ENCODE measurements at regions not wholly inside any gene's neighbourhood (a gene's known extent, or its start where the extent isn't known, plus 50 kb on each side); places are given as distances from the start of the nearest gene placed in this dataset.
"Not testable (repeated sequence)": the region's sequence is repeated elsewhere in the genome, so short reads cannot be mapped to it uniquely, and the experiment has no call there.

DNA sequence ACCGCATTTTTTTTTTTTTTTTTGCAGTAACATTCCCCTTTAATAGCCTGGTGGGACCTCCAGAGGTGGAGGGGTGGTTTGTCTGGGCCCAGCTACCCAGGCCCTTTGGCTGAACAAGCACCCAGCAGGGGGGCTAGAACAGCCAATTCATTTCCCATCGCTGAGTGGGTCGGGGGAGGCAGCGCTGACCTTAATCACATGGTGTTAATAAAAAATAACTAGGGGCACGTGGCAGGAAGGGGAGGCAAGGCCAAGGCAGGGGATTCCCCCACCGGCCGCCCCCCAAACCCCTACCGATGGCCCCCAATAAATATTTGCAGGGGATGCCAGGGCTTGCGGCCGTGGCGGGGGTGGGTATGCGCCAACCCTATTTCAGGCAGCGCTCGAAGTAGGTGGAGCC lies 1709.9 kb downstream of the TP53TG3F start:
- DNase-seq (ENCODE audit: low read depth in 4 of 4, low spot score in 2 of 4): not testable (repeated sequence)

DNA sequence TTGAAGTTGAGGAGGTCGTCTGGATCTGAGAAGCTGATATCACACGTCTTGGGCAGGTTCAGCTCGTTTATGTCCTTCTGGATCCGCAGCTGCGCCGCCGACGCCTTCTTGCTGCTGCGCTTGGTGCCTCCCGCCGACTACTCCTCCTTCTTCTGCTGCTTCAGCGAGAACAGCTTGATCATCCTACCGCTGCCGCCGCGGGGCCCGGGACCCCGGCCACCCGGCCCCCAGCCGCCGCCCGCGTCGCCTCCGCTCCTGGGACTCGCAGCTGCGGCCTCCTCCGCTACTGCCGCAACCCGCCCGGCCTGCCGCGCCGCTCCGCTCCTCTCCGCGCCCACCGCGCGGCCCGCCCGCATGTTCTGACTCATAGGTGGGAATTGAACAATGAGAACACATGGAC lies 1710.6 kb downstream of the TP53TG3F start:
- DNase-seq (ENCODE audit: low read depth in 4 of 4, low spot score in 2 of 4): not testable (repeated sequence)

DNA sequence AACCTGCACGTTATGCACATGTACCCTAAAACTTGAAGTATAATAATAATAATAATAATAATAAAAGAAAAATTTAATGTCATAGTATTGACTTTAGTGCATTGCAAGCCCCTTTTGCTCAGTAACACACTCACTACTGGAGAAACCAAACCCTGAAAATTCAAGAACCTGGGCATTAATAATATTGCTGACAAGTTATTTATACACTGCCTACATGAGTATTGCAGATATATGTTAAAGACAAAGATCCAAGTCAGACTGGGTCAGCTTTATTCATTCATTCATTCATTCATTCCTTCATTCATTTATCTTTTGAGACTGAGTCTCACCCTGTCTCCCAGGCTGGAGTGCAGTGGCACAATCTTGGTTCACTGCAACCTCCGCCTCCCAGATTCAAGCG lies 1711.2 kb downstream of the TP53TG3F start:
- DNase-seq (ENCODE audit: low read depth in 4 of 4, low spot score in 2 of 4): no peak

DNA sequence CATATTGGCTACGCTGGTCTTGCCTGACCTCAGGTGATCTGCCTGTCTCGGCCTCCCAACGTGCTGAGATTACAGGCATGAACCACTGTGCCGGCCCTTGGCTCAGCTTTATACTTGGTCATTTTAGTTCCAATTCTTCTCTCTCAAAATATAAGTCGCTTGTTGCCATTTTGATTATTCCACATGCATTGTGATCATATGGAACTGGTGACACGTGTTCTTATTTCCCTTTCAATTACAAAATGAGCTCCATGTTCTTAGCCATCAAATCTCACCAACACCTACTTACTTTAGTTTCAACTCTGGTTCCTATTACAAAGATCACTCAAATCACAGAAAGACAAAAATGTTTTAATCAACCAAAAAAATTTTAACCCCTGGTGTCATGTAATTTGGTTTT lies 1711.7 kb downstream of the TP53TG3F start:
- no peak for DNase-seq (ENCODE audit: low read depth in 4 of 4, low spot score in 2 of 4)

DNA sequence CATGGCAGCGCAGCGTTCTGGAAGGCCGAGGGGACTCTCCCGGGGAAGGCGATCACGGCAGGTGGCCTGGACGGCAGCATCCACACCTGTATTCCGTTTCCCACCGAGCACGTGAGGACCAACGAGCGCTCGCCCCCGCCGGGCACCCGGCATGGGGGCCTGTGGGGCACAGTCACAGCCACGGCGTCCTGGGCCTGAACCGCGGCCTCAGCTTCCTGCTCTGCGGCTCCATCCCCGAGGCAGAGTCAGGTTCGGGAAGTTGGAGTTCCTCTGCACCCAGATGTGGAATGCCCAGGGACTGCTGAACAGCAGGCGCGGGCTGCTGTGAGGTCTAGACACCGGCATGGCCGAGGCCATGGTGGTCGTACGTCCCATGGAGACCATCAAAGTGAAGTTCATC lies 1713.9 kb downstream of the TP53TG3F start:
- no peak for DNase-seq (ENCODE audit: low read depth in 4 of 4, low spot score in 2 of 4)

DNA sequence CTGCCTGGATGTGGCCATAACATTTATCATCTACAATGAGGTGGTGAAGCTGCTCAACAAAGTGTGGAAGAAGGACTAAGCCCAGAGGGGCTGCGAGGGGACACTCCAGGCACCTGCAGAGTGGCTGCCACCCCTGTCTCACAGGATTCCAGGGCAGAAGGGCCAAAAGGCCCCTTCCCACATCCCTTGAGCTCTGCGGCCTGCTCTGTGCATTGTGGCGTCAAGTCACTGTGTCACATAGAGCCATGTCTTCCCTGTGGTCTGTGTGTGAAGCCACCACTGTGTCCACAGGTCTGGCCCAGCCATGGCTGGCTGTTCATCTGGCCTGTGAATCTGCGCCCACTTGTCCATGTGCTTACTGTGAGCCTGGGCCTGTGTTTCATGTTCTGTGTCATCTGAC lies 1714.6 kb downstream of the TP53TG3F start:
- no peak for DNase-seq (ENCODE audit: low read depth in 4 of 4, low spot score in 2 of 4)

DNA sequence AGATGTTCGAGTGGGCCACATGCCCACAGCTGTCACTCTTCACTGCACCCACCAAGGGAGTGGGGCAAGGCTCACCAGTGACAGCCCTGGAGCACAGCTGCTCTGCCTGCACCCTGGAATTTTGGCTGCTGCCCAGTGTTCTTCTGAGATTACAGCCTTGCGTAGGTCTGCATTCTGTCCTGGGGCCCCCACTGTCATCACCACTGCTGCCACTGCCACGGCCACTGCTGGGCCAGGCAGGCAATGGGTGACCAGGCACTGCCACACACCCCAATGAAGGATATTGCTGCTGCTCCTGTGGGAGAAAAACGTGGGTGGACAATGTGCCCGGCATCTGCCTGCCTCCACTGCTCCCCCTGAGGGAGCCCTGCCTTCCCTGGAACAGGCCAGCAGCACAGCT lies 1717.0 kb downstream of the TP53TG3F start:
- no peak for DNase-seq (ENCODE audit: low read depth in 4 of 4, low spot score in 2 of 4)

DNA sequence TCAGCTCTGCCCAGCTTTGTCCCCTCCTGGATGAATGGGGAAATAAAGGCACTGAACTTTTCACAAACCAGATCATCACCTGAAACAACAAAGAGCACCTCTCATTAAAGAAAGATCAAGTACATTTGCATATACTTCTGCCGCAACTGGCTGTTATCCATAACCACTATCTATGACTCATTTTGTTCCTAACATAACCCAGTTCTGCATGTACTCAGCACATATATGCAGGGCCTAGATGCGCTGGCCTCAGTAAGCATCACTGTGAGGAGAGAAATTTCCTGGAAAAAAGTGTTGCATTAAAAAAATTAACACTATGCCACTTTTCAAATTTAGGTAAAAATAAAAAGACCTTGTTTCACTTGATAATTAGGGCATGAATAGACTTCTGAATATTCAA lies 1718.4 kb downstream of the TP53TG3F start:
- DNase-seq (ENCODE audit: low read depth in 4 of 4, low spot score in 2 of 4): no peak

DNA sequence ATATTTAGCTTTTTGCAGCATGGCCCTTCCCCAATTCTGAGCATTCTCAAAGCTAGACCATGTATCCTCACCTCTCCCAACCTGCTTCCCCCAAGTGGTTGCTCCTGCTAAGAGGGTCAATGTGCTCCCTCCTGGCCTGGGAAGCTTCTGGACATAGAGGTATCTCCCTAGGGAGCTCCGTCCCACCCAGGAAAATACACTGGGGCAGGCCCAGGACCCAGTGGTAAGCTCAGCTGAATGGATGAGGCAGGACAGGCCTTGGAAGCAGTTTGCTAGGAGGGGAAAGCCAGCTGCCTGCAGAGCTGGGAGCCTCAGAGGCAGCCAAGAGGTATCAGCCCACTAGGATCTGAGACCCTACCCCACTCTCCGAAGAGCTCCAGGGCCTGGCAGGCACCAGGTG lies 1721.6 kb downstream of the TP53TG3F start:
- no peak for DNase-seq (ENCODE audit: low read depth in 4 of 4, low spot score in 2 of 4)

DNA sequence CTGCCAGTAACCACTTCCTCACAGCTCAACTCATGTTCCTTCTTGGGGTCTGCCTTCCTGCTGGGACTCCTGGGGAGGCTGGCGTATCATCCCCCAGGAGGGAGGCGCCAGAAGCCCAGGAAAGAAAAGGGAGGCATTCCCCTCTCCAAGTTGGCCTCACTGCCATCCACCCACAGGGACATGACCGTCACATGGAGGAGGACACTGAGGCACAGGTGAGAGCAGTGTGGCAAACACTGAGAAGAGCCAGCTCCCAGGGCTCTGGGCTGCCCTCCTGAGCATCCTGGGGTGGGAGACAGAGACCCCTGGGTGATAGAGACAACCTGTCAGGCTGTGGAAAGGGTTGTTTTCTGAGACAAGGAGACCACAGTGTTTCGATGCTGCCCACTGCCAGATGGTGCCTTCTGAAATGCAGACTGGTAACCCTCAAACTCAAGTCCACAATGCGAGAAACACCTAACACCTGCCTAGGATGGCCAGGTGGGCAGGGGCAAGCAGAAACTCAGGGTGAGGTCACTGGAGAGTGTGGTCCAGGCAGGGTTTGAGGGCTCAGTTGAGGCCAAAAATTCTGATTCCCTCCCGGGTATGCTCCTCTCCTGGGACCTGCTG lies 1722.1 kb downstream of the TP53TG3F start:
- DNase-seq (ENCODE audit: low read depth in 4 of 4, low spot score in 2 of 4): no peak

DNA sequence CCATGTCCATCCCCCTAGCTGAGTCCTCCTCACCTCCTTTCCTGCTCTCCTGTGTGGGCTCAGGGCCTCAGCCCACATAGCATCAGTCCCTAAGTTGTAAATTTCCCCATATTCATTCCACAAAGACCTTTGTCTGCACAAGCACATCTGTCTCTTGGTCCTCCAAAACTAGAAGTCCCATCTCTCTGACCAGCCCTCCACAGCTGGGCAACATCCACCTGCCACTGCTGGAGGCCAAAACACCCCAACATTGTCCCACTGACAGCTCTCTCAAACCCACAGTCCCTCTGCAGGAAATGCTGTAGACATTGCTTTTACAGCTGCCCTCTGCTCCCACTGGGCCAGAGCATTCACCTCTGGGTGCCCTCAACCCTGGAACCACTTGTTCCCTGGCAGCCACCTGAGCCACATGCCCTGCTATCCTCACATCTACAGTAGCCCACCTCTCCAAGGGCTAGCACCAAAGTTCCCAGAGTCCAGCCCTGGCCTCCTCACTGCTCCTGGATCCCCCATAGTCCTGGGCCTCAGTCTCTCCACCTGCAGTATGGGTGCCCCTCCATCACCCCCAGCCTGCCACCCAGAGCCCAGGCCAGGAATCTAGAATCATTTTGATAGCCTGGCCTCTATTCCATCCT lies 1722.7 kb downstream of the TP53TG3F start:
- no peak for DNase-seq (ENCODE audit: low read depth in 4 of 4, low spot score in 2 of 4)

DNA sequence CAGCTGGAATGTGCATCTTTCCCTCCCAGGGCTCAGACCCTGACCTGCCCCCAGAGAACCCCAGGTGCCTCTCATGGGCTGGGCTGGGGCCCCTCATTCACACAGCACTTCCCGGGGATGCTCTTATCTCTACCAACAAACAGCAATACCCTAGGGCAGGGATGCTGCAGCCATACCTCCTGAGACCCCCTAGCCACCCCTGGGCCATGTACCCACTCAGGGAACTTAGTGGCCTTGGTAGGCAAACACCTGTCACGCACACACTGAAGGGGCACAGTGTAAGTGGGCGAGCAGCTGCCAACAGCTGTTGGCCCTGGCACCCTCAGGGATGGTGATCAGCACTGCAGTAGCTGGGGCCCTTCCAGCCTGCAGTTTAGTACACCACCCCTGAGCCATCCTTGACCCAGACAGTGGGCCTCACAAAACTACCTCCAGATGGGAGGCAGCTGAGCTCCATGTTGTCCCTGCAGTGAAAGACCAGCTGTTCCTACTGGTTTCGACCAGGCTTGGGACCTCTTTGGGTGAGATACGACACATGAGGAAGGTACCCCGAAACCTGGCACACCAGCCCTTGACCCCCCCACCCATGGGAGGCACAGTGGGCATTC lies 1723.6 kb downstream of the TP53TG3F start:
- no peak for DNase-seq (ENCODE audit: low read depth in 4 of 4, low spot score in 2 of 4)

DNA sequence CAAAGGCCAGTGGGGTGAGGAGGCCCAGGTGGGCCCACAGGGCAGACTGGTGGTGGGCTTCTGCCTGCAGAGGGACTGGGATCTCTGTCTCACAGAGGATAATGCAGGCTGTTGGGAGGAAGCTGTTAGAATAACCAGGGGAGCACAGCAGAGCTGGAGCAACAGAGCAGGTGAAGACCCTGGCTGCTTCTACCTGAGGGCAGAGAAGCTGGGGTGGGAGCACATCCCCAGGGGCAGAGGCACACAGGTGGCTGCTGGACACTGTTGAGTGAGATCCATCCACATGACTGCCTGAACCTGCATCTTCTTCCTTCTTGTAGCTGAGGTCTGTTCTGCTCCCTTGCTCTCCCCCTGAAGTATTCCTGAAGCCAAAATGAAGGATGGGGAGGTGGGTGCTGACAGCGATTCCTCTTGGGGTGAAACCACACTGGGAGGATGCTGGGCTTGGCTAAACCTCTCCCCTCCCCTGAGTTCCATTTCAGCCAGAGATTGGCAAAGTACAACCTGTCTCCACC lies 1725.0 kb downstream of the TP53TG3F start:
- DNase-seq (ENCODE audit: low read depth in 4 of 4, low spot score in 2 of 4): no peak

DNA sequence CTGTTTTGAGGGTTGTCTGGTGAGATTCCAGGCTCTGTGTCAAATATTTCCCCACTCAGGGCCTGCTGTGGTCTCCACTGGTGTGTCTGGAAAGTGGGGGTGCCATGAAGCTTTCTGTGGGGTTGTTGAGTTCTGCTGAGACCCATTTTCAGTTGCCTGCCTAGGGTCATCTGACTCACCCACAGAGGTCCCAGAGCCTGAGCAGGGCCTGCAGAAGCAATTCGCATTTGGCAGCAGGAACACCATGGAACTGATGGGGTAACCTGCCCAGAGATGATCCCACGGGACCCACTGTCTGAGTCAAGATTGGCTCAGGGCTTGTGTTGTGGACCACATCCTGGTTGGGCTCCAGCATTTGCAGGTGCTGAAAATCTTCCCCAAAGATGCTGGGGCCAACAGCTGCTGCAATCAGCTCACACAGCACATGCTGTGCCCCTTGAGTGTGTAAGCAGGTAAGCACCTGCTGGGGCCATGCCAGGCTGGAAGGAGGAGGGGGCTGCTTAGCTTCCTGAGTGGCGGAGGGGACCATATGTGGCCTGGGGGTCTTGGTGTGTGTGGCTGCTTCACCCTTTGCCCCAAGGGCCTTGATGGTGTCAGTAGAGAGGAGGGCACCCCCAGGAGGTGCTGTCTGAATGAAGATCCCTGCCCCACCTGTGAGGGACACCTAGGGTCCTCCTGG lies 1726.1 kb downstream of the TP53TG3F start:
- no peak for DNase-seq (ENCODE audit: low read depth in 4 of 4, low spot score in 2 of 4)

DNA sequence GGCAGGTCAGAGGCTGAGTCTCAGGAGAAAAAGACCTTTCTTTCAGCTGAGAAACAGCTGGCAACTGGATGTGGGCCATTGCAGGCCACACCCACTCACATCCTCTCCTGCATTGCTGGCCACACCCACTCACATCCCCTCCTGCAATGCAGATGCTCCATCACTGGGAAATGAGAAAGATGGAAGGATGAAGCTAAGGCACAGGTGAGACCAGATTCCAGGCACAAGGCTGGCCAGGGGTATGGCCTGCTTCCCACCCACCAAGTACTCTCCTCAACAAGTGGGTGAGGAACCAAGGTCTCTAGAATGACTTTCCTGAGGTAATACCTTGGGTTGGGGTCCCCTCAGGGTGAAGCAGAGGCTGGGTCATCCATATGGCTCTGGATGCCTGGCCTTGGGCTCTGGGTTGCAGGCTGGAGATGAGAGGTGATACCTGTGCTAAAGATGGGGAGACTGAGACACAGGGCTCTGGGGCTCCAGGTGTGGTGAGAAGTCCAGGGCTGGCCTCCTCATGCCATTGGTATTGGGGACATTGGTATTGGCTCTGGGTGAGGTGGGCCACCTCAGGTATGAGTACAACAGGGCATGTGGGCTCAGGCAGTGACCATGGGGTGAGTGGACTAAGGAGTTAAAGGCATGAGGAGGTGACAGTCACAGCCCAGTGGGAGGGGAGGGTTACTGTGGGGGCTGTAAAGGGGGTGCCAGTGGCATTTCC lies 1726.8 kb downstream of the TP53TG3F start:
- DNase-seq (ENCODE audit: low read depth in 4 of 4, low spot score in 2 of 4): no peak

DNA sequence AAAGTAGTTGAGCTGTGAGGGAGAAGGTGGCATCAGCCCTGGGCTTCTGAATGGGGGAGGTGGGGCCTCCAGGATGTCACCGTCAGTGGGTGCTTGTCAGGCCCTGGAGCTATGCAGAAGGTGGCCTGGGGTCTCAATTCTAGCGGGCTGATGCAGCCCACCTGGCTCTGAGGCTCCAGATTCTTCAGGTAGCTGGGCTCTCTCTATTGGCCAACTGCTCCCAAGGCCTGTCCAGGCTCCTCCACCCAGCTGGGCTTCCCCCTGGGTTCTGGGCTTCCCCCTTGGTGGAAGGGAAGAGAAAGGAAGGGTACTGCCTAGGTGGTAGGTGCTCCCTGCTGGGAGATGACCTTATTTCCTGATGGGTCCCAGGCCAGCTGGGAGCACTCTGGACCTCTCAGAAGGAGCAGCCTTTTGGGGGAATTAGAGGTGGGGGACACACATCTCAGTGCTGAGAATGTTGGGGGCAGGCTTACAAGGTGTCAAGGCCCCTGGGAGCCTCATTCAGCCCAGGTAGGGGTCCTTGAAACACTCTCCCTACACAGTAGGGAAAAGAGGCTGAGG lies 1728.3 kb downstream of the TP53TG3F start:
- DNase-seq (ENCODE audit: low read depth in 4 of 4, low spot score in 2 of 4): no peak

DNA sequence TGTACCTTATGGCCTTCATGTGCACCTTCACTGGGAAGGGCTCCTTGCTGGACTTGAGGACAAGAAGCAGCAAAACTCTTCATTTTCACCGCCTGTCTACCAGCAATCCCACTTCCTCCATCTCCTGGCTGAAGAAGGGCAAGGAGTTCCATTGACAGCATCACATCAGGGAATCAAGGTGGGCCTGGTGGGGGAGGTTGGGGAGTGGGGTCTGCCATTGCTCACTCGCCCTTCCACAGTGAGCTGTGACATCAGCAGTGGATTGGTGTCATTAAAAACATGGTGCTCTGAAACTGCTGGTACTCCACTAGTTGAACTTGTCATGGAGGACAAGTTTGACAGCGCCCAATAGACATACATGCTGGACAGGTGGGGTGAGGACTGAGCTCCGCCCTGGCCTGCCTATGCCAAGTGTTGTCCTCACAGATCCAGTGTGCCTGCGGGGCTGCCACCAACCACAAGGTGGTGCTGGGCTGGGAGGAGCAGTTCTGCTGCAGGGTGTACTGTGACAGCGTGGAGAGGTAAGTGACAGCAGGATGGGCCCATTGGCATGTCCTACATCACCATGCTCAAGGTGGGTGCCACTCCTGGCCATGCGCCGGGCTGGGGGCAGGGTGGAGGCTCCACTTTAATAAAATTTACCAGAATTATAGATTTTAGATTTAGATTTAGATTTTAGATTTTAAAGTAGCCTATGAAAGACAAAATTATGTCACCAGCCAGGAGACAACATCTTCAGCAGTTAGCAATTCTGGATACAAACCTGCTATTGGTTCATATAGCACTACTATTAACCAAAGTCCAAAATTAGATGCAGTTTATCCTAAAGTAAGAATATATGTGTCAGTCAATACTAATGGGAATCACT lies 1729.1 kb downstream of the TP53TG3F start:
- DNase-seq (ENCODE audit: low read depth in 4 of 4, low spot score in 2 of 4): no peak

DNA sequence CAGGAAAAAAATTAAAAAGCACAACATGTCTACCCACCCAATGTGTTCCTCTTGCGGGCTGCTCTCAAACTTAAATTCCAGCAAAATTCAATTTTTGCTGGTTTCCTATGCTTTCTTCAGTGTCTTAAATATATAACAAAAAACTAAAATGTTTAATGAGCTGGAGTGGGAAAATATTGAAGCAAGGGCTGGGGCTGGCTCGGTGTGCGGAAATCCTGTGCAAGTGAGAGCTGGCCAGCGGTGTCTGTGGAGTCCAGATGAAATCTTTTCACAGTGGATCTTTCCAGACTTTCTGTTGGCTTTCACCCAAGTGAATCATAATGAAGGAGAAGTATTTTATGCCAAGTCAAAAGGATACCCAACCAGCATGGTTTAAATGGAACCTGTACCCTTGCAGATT lies 1733.6 kb downstream of the TP53TG3F start:
- no peak for DNase-seq (ENCODE audit: low read depth in 4 of 4, low spot score in 2 of 4)

DNA sequence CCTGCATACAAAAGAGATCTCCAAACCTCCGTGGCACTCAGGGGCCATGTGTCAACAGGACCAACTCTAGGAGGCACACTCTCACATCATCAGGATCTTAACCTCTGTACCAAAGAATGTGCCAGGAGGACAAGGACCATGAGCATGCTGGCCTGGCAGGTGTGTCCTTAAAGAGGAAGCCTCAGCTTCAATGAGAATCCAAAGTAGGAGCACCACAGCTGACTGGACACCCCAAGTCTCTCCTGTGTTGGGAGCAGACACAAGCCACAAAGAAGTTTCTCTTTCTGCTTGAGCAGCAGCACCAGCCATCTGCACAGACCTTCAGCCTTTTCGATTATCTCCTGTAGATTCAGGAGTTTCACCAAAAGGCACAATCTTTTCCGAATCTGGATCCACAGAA lies 1734.5 kb downstream of the TP53TG3F start:
- DNase-seq (ENCODE audit: low read depth in 4 of 4, low spot score in 2 of 4): no peak

DNA sequence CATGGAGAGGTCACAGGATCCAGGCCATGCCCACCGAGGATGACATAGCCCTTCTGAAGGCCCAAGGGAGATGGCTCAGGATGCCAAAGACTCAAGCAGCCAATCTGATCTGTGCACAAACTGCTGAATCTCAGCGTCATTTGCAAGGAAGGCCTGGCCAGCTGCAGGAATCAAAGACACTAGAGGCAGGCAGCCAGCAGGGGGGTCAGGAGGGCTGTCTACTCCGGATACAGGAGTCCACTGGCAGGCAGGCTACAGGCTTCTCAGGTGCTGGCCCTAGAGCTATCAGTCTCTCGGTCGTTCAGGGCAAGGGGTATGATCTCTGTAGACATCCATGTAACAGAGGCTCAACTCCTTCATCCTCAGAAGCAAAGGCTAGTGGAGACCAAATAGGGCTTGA lies 1735.3 kb downstream of the TP53TG3F start:
- no peak for DNase-seq (ENCODE audit: low read depth in 4 of 4, low spot score in 2 of 4)

Data from left renal cortex interstitium (tissue), 4 donors.